GM18907 (cell line): ENCODE measurements at regions not wholly inside any gene's neighbourhood (a gene's known extent, or its start where the extent isn't known, plus 50 kb on each side); places are given as distances from the start of the nearest gene placed in this dataset.
"Not testable (repeated sequence)": the region's sequence is repeated elsewhere in the genome, so short reads cannot be mapped to it uniquely, and the experiment has no call there.

Experiments used
- ATAC-seq: cut with Tn5 transposase; IDR thresholded peaks from one replicate; pipeline ENCODE4 v1.9.1; 2021; ENCODE audit warnings: mild to moderate bottlenecking, moderate library complexity; ENCODE audit not compliant: unreplicated experiment

GRCh38 chr11:34001557-34002064 is 49.9 kb upstream of the CAPRIN1 start:
- ATAC-seq = no peak

- no peak for ATAC-seq
These were observed 52.1 kb upstream of the CAPRIN1 start for GRCh38 chr11:33999393-33999792.

- no peak for ATAC-seq
These were observed 53.8 kb upstream of the CAPRIN1 start for GRCh38 chr11:33997584-33998251.

- ATAC-seq = peak; percentile 83
These were observed 54.8 kb upstream of the CAPRIN1 start for GRCh38 chr11:33996498-33997454.

GRCh38 chr11:33994937-33995336 is 56.6 kb upstream of the CAPRIN1 start:
- no peak for ATAC-seq

DNA sequence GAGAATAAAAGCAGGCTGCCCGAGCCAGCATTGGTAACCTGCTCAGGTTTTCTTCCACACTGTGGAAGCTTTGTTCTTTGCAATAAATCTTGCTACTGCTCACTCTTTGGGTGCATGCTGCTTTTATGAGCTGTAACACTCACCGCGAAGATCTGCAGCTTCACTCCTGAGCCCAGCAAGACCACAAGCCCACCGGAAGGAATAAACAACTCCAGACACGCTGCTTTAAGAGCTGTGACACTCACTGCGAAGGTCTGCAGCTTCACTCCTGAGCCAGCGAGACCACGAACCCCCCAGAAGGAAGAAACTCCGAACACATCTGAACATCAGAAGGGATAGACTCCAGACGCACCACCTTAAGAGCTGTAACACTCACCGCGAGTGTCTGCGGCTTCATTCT is 60.4 kb upstream of the CAPRIN1 start:
- not testable (repeated sequence) for ATAC-seq

DNA sequence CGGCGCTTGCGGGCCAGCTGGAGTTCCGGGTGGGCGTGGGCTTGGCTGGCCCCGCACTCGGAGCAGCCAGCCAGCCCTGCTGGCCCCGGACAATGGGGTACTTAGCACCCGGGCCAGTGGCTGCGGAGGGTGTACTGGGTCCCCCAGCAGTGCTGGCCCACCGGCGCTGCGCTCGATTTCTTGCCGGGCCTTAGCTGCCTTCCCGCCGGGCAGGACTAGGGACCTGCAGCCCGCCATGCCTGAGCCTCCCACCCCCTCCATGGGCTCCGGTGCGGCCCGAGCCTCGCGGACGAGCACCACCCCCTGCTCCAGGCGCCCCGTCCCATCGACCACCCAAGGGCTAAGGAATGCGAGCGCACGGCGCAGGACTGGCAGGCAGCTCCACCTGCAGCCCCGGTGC is 61.4 kb upstream of the CAPRIN1 start:
- not testable (repeated sequence) for ATAC-seq

- no peak for ATAC-seq
These were observed 62.1 kb upstream of the CAPRIN1 start for GRCh38 chr11:33989461-33989860.

DNA sequence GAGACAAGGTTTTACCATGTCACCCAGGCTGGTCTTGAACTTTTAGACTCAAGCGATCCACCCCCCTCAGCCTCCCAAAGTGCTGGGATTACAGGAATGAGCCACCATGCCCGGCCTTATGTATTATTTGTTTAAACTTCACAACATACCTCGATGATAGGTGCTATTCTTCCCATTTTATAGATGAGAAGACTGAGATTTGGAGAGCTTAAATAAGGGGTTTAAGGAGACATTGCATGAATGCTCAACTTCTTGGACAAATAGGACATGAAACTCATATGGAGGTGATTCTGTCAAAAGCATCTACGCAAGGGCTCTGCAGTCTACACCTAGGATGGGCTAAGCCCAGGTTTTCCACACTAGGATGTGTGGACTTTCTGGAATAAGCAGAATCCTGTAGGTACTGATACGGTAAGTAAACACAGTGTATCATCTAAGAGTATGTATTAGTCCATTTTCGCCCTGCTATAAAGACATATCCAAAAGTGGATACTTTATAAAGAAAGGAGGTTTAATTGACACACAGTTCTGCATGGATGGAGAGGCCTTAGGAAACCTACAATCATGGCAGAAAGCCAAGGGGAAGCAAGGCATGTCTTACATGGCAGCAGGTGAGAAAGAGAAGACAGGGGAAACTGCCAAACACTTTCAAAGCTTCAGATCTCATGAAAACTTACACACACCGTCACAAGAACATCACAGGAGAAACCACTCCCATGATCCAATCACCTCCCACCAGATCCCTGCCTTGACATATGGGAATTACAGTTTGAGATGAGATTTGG is 62.8 kb upstream of the CAPRIN1 start:
- no peak for ATAC-seq

- ATAC-seq = no peak
These were observed 63.5 kb upstream of the CAPRIN1 start for GRCh38 chr11:33987975-33988580.

GRCh38 chr11:33987545-33987944 is 64.0 kb upstream of the CAPRIN1 start:
- no peak for ATAC-seq

DNA sequence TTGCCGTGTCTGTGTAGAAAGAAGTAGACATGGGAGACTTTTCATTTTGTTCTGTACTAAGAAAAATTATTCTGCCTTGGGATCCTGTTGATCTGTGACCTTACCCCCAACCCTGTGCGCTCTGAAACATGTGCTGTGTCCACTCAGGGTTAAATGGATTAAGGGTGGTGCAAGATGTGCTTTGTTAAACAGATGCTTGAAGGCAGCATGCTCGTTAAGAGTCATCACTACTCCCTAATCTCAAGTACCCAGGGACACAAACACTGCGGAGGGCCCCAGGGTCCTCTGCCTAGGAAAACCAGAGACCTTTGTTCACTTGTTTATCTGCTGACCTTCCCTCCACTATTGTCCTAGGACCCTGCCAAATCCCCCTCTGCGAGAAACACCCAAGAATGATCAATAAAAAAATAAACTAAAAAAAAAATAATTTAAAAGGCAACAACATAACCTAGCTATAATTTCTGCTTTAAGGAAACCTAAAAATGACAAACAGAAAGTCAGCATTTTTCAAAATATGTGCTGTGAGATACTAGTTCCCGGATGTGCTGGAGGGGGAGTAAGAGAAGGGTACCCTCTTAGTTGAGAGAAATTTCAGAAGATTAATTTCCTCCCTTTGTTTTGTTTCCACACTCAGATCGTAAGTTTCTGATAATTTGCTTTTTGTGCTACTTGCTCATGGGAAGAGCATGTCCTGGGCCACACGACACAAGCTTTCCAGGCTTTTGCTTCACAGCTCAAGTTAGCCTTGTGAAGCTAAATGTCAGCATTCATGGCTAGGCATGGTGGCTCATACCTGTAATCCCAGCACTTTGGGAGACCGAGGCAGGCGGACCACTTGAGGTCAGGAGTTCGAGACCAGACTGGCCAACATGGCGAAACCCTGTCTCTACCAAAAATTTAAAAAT is 64.7 kb upstream of the CAPRIN1 start:
- ATAC-seq = not testable (repeated sequence)

DNA sequence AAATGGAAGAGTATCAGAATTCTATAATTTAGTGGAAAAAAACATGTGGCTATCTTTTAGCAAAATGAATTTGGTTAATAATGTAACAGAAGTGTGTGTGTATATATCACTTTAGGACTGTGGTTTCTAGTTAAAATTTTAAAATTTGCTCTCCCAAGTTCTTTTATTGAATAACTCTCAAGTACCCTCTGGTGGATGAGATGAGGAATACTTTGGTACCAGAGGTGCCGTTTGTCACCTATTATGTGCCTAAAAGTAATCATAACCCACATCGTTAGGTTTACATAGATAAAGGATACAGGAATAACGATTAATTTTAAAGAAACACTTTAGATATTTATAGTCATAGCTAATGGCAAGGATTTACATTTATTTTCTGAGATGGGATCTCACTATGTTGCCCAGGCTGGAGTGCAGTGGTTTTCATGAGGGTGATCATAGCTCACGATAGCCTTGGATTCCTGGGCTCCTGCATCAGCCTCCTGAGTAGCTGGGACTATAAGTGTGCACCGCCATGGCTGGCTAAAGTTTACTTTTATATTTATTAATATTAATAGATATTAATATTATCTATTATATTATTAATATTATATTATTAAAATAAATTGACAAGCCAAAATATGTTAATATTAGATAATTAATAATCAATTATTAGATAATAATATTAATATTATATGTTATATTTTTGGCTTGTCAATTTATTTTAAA is 66.7 kb upstream of the CAPRIN1 start:
- ATAC-seq = no peak

DNA sequence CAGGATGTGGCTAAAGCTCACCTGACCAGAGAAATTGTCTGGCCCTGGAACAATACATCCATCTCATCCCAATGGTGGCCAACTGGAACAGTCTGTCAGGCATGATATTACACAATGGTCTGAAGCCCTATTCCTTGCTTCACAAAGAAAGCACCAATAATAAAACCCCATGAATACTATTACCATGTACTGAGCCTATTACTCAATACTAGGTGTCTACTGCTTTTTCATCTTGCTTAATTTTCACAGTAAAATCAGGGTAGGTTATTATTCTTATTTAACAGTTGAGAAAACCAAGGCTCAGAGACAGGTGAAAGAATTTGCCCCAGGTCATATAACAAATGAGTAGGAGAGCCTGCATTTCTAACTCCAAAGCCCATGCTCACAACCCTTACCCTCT is 68.9 kb upstream of the CAPRIN1 start:
- no peak for ATAC-seq

GRCh38 chr11:33980897-33981296 is 70.6 kb upstream of the CAPRIN1 start:
- ATAC-seq = no peak

DNA sequence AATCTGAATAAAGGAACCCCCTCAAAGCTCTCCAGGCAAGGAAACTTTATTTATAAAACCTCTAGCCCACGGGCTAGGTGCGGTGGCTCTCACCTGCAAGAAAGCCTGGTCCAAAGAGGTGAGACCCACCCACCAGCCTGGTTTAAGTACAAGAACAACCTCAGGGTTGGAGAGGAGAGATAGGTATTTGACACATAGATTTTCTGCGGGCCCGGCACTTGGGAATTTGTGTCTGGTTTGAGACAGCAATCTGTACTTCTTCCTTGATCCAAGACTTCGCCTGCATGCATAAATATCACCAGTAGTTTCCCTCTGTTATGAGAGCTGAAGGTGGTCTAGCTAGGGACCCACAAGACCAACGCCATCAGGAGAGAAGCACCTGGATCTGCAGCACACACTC is 73.2 kb upstream of the CAPRIN1 start:
- no peak for ATAC-seq

- ATAC-seq = no peak
These were observed 73.9 kb upstream of the CAPRIN1 start for GRCh38 chr11:33977676-33978075.

- ATAC-seq = no peak
These were observed 74.9 kb upstream of the CAPRIN1 start for GRCh38 chr11:33976495-33977199.
